Nephron (organoid): ENCODE measurements at regions not wholly inside any gene's neighbourhood (a gene's known extent, or its start where the extent isn't known, plus 50 kb on each side); places are given as distances from the start of the nearest gene placed in this dataset.

ENCODE experiments used
- H3K27ac Mint-ChIP-seq, 3 experiments: 2 replicates each; pipeline ENCODE4 v1.8.0; 2020; ENCODE audit warnings: mixed read lengths in 3 of 3, mild to moderate bottlenecking in 2 of 3, moderate library complexity in 1 of 3
- H3K27me3 Mint-ChIP-seq: 2 replicates; pipeline ENCODE4 v1.8.0; 2021; ENCODE audit warnings: low read depth, mild to moderate bottlenecking, moderate library complexity, mixed read lengths
- H3K36me3 Mint-ChIP-seq: 2 replicates; pipeline ENCODE4 v1.8.0; 2020; ENCODE audit warnings: low read depth, mixed read lengths
- H3K4me1 Mint-ChIP-seq: 2 replicates; pipeline ENCODE4 v1.8.0; 2020; ENCODE audit warnings: mixed read lengths
- H3K4me3 Mint-ChIP-seq, 3 experiments: 2 replicates each; pipeline ENCODE4 v1.8.0; 2020; ENCODE audit warnings: mild to moderate bottlenecking in 3 of 3, mixed read lengths in 3 of 3, moderate library complexity in 2 of 3
- H3K9me3 Mint-ChIP-seq: 2 replicates; pipeline ENCODE4 v1.8.0; 2020; ENCODE audit warnings: mixed read lengths
- TF ChIP-seq, protein P1 (sequence below), 3 experiments: fragments of 200-600 bp; sonication (generic); IDR thresholded peaks; one replicate each; pipeline ENCODE4 v1.5.0; 2021; ENCODE audit warnings: antibody characterized with exemption in 3 of 3; ENCODE audit not compliant: unreplicated experiment in 3 of 3

DNA sequence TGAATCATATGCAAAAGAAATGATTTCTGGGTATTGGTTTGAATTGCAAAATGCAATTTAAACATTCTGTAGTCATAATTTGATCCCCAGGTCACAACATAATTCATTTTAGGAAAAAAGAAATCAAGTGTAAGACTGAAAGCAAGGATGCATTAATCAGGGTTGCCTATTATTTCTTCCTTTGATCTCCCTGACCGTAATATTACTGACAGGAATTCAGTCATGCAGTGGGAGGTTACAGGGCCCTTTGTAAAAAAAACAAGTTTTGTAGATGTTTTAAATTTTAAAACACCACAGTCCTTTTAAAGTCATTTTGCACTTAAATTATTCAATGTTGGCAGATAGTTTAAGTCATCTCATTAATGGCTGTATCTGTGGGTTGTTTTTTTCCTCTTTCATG, 263.0 kb upstream of the NCAM2 start:
- Mint-ChIP-seq H3K4me1 (peaks cover 21% of the 10 kb centered on the region), H3K27ac (no peak overlapping the region), H3K9me3 (no peaks in the 10 kb centered on the region), H3K4me3 (no peak overlapping the region), H3K27me3 (no peaks in the 10 kb centered on the region), H3K36me3 (no peaks in the 10 kb centered on the region)
- TF ChIP-seq, protein P1, sequence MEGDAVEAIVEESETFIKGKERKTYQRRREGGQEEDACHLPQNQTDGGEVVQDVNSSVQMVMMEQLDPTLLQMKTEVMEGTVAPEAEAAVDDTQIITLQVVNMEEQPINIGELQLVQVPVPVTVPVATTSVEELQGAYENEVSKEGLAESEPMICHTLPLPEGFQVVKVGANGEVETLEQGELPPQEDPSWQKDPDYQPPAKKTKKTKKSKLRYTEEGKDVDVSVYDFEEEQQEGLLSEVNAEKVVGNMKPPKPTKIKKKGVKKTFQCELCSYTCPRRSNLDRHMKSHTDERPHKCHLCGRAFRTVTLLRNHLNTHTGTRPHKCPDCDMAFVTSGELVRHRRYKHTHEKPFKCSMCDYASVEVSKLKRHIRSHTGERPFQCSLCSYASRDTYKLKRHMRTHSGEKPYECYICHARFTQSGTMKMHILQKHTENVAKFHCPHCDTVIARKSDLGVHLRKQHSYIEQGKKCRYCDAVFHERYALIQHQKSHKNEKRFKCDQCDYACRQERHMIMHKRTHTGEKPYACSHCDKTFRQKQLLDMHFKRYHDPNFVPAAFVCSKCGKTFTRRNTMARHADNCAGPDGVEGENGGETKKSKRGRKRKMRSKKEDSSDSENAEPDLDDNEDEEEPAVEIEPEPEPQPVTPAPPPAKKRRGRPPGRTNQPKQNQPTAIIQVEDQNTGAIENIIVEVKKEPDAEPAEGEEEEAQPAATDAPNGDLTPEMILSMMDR (IDR thresholded peaks at IDR 0.05; ENCODE audit: unreplicated experiment in 3 of 3), result no peak

DNA sequence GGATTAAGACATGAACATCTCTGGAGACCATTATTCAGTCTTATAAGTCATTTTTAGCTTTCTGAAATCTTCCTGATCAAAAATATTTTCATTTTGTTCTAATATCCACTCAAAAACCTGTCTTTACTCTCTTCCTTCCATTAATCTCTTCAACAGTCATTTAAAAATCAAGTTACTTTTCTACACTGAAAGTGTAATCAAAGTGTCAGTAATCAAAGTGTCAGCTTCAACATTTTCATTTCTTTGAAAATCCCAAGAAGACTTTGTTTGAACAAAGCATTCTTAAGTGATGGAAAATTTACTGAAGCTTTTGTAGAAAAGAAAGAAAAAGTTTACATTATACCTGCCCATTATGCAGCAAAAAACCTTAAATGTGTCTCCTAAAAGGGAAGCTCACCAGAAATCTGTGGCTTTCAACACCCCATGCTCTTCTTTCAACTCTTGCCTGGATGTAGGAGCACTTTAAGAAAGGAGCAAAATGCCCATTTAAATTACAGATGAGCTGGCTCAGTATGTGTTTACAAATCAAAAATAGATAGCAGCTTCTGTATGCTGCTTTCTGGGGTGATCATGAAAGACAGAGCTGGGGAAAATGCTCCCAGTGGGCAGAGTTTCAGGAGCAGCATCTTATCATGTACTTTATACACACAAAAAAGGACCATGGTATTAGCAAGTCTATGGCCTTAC, 260.8 kb upstream of the NCAM2 start:
- TF ChIP-seq, protein P1 (IDR thresholded peaks at IDR 0.05; ENCODE audit: unreplicated experiment in 3 of 3), result no peak
- no peak overlapping the region for H3K4me3 Mint-ChIP-seq
- H3K4me1 Mint-ChIP-seq, result peaks cover 21% of the 10 kb centered on the region
- H3K27ac Mint-ChIP-seq, result no peak overlapping the region
- no peaks in the 10 kb centered on the region for H3K9me3 Mint-ChIP-seq
- H3K27me3 Mint-ChIP-seq, result no peaks in the 10 kb centered on the region
- H3K36me3 Mint-ChIP-seq, result no peaks in the 10 kb centered on the region

DNA sequence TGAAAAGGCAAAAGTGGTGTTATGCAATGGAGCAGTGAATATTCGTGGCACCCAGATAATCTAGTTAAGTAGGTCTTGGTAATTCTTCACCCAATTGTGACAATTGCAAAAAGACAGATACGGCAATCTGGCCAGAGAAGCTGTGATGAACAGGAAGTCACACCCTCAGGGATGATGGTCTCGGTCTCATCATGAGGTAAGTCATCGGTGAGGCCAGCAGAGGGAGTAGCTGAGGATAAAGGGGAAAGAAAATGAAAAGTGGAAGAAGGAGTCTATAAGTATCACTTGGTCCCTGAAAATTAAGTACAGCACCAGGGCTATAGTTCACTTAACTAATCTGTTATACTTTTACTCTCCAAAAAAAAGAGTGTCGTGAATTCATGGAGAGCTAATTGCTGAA, 258.8 kb upstream of the NCAM2 start:
- H3K27ac Mint-ChIP-seq, result no peak overlapping the region
- H3K36me3 Mint-ChIP-seq, result no peaks in the 10 kb centered on the region
- H3K4me1 Mint-ChIP-seq, result peaks cover 21% of the 10 kb centered on the region
- TF ChIP-seq, protein P1 (IDR thresholded peaks at IDR 0.05; ENCODE audit: unreplicated experiment in 3 of 3), result no peak
- no peaks in the 10 kb centered on the region for H3K27me3 Mint-ChIP-seq
- H3K4me3 Mint-ChIP-seq, result no peak overlapping the region
- no peaks in the 10 kb centered on the region for H3K9me3 Mint-ChIP-seq

DNA sequence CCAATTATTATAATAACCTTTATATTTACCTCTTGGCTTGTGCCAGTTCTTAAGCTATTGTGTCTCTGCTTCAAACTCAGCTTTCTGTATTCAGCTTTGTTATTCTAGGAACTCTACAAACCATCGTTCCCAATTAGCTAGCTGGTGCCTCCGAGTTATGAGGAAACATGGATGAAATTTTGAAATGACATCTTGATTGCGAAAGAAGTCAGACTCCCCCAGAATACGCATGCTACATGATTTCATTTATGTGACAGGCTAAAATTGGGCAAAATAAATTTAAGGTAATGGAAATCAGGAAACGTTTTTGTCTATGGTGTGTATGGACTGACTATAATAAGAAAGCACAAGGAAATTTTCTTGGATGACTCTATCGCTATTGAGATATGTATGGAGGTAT, 256.8 kb upstream of the NCAM2 start:
- TF ChIP-seq, protein P1 (IDR thresholded peaks at IDR 0.05; ENCODE audit: unreplicated experiment in 3 of 3), result no peak
- Mint-ChIP-seq H3K36me3 (no peaks in the 10 kb centered on the region), H3K4me1 (peaks cover 12% of the 10 kb centered on the region), H3K9me3 (no peaks in the 10 kb centered on the region), H3K4me3 (no peak overlapping the region), H3K27ac (no peak overlapping the region), H3K27me3 (no peaks in the 10 kb centered on the region)

DNA sequence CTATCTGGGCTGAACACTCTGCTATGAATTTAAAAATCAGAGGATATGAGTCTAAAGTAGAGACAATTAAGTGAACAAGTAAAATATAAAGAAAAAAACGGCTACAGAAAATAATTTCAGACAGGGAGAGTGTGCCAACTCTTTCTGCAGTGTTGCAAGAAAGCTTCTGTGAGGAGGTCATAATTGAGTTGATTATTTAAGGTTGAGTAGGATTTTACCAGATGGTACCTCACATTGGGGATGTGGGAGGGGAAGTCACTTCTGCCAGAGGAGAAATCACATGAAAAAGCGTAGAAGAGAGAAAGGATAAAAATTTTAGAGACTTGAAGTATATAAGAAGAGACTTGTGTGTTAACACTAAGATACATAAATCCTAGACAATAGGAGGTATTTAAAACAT, 238.0 kb upstream of the NCAM2 start:
- no peaks in the 10 kb centered on the region for H3K4me1 Mint-ChIP-seq
- TF ChIP-seq, protein P1 (IDR thresholded peaks at IDR 0.05; ENCODE audit: unreplicated experiment in 3 of 3), result no peak
- no peaks in the 10 kb centered on the region for H3K36me3 Mint-ChIP-seq
- H3K9me3 Mint-ChIP-seq, result peaks cover 11% of the 10 kb centered on the region
- no peak overlapping the region for H3K4me3 Mint-ChIP-seq
- no peak overlapping the region for H3K27ac Mint-ChIP-seq
- no peaks in the 10 kb centered on the region for H3K27me3 Mint-ChIP-seq

DNA sequence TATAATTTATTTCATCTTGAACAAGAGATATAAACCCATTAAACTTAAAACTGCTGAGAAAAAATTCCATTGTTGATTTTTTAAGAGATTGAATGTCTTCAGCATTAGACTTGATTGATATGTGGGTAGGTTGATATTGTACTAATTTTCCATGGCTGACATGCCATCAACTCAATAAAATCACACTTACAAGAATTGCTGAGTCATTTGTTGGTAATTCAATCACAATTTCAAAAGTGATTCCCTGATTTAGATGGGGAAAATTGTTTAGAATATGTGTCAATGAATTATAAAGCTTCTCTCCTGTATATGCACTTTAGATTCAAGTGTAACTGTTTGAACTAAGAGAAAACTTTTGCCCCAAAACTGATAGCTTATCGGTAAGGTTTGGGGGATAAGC, 223.5 kb upstream of the NCAM2 start:
- TF ChIP-seq, protein P1 (IDR thresholded peaks at IDR 0.05; ENCODE audit: unreplicated experiment in 3 of 3), result no peak
- peaks cover 12% of the 10 kb centered on the region for H3K9me3 Mint-ChIP-seq
- no peak overlapping the region for H3K4me3 Mint-ChIP-seq
- no peaks in the 10 kb centered on the region for H3K27me3 Mint-ChIP-seq
- no peak overlapping the region for H3K27ac Mint-ChIP-seq
- H3K36me3 Mint-ChIP-seq, result no peaks in the 10 kb centered on the region
- no peaks in the 10 kb centered on the region for H3K4me1 Mint-ChIP-seq
